ENCODE measurements at regions not wholly inside any gene's neighbourhood (a gene's known extent, or its start where the extent isn't known, plus 50 kb on each side); places are given as distances from the start of the nearest gene placed in this dataset.

DNA sequence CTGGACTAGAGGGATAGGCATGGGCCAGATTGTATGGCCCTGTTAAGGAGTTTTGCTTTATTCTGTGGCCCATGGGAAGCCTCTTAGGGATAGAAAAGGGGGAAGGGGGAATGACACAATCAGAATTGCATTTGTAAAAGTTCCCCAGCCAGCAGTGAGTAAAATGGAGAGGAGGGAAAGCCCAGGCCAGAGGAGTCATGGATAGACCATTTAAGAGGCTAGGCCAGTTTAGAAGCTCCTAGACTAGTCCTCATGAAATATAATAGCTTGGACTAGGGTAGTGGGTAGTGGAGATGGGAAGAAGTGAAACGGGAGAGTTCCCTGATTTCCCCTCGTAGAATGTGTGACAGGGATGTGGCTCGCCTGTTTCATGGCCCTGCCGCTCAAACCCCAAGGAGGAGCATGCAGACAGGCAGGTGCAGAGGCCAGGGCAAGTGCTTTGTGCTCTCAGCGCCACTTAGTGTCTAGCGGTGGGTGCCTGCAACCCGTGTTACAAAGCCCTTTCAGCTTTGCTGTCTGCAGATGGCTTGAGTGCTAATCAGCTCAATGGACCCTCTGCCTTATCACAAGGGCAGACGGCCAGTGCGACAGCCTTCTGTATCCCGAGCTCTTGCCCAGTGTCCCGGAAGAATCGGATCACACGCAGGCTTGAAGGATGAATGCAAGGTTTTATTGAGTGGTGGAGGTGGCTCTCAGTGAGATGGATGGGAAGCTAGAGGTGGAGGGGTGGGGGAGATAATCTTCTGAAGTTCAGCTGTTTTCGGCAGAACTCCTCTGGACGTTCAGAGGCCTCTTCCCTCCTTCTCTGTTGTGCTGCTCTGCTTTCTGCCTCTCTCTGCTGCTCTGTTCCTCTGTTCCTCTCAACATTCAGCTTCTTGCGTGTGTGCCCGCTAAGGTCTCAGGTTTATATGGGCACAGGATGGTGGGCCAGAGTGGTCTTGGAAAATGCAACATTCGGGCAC lies 141.1 kb downstream of the CEP57L1 start:
- TF ChIP-seq EZH2 (IDR thresholded peaks at IDR 0.05) (no peak), FOXP2 (optimal IDR thresholded peaks at IDR 0.05; ENCODE audit: control extremely low read depth, extremely low read length, insufficient read depth) (no peak), POLR2AphosphoS5 (IDR thresholded peaks at IDR 0.05; ENCODE audit: borderline replicate concordance, low read depth, low read length) (no peak)
- no peaks in the 10 kb centered on the region for H3K36me3 ChIP-seq (ENCODE audit: insufficient read depth, low read length)
- H3K9ac ChIP-seq (ENCODE audit: insufficient read length), result no peak overlapping the region
- H3K9me3 ChIP-seq (ENCODE audit: low read depth, low read length), result no peaks in the 10 kb centered on the region
- no peak overlapping the region for H3K27ac ChIP-seq
- no peak for DNase-seq (ENCODE audit: low read depth, low spot score)
- H3K4me3 ChIP-seq, result no peak overlapping the region

DNA sequence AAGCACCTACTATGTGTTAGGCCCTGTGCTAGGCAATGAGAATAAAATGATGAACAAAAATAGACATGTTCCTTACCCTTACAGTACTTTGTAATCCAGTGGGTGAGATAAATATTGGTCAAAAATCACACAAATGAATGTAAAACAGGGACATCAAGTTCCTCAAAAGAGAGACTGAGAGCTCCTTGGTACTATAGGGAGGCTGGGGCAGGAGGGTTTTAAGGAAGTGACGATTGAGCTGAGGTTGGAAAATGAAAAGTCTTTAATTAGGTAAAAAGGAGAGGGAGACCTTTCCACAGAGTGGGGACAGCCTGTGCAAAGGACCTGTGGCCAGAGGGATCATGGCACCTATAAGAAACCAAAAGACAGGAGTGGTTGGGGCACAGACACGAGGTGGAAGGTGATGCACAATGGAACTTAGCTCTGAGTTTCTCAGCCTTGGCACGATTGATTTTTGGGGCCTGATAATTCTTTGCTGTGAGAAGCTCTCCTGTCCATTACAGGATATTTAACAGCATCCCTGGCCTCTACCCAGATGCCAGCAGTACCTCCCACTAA lies 140.3 kb downstream of the CEP57L1 start:
- Histone ChIP-seq H3K9ac (ENCODE audit: insufficient read length) (no peak overlapping the region), H3K4me3 (no peak overlapping the region), H3K36me3 (ENCODE audit: insufficient read depth, low read length) (no peaks in the 10 kb centered on the region), H3K9me3 (ENCODE audit: low read depth, low read length) (no peaks in the 10 kb centered on the region), H3K27ac (no peak overlapping the region)
- no peak for DNase-seq (ENCODE audit: low read depth, low spot score)
- TF ChIP-seq POLR2AphosphoS5 (IDR thresholded peaks at IDR 0.05; ENCODE audit: borderline replicate concordance, low read depth, low read length) (no peak), FOXP2 (optimal IDR thresholded peaks at IDR 0.05; ENCODE audit: control extremely low read depth, extremely low read length, insufficient read depth) (no peak), EZH2 (IDR thresholded peaks at IDR 0.05) (no peak)

GRCh38 chr6:109230453-109230852 lies 135.1 kb downstream of the CEP57L1 start:
- H3K27ac ChIP-seq, result no peak overlapping the region
- DNase-seq (ENCODE audit: low read depth, low spot score), result no peak
- H3K9me3 ChIP-seq (ENCODE audit: low read depth, low read length), result no peaks in the 10 kb centered on the region
- no peak overlapping the region for H3K9ac ChIP-seq (ENCODE audit: insufficient read length)
- TF ChIP-seq EZH2 (IDR thresholded peaks at IDR 0.05), result no peak
- no peak for TF ChIP-seq POLR2AphosphoS5 (IDR thresholded peaks at IDR 0.05; ENCODE audit: borderline replicate concordance, low read depth, low read length)
- no peak for TF ChIP-seq FOXP2 (optimal IDR thresholded peaks at IDR 0.05; ENCODE audit: control extremely low read depth, extremely low read length, insufficient read depth)
- no peak overlapping the region for H3K4me3 ChIP-seq
- no peaks in the 10 kb centered on the region for H3K36me3 ChIP-seq (ENCODE audit: insufficient read depth, low read length)

DNA sequence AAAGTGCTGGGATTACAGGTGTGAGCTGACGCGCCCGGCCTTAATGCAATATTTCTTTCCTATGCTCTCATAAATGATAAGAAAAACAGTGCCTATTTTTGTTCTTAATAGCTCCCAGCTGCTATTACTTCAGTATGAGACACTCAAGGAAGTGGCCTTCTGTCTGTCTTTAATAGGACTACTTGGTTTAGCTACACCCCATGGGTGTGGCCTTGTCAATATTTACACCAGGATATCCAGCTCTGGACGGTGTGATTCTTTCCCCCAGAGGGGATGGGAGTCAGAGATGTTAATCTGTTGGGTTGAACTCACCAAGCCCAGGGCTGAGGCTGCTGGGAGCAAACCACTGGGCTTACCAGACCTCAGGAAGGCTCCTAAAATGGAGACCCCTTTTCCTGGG lies 134.2 kb downstream of the CEP57L1 start:
- H3K4me3 ChIP-seq, result no peak overlapping the region
- TF ChIP-seq POLR2AphosphoS5 (IDR thresholded peaks at IDR 0.05; ENCODE audit: borderline replicate concordance, low read depth, low read length) (no peak), FOXP2 (optimal IDR thresholded peaks at IDR 0.05; ENCODE audit: control extremely low read depth, extremely low read length, insufficient read depth) (no peak), EZH2 (IDR thresholded peaks at IDR 0.05) (no peak)
- no peaks in the 10 kb centered on the region for H3K36me3 ChIP-seq (ENCODE audit: insufficient read depth, low read length)
- no peak overlapping the region for H3K27ac ChIP-seq
- no peaks in the 10 kb centered on the region for H3K9me3 ChIP-seq (ENCODE audit: low read depth, low read length)
- no peak overlapping the region for H3K9ac ChIP-seq (ENCODE audit: insufficient read length)
- DNase-seq (ENCODE audit: low read depth, low spot score), result no peak

DNA sequence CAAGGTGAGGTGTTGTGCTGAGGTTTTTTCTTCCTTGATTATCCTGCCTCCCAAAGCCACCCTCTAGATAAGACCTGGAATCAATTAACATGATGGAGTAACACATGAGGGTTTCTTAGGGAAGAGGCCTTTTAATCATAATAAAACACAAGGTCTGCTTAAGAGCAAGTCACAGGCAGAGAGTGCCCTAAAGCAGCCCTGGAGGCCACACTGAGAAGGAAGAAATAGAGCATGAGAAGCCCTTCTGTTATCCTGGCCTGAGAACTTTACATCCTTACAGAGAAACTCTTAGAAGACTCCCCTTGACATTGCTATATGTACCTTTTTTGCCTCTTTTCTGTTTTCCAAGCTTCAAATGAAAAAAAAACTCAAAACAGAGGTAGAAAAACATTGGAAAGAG lies 132.3 kb downstream of the CEP57L1 start:
- DNase-seq (ENCODE audit: low read depth, low spot score), result no peak

DNA sequence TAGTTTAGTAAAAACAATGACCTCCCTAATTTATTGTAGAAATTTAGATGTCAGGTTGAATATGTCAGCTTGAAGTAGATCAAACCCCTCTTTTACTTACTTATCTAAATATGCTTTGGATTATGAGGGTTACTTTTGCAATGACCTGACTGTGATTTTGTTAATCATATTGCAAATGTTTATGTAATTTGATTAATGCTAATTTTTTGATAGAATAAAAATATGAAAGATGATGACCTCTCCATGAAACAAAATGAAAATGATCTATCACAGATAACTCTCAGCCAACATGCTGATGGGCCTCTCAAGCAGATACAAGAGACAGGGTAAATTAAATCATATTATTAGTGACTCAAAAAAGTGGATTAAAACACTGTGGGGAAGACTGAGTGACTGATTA lies 131.0 kb downstream of the CEP57L1 start:
- Histone ChIP-seq H3K9ac (ENCODE audit: insufficient read length) (no peak overlapping the region), H3K36me3 (ENCODE audit: insufficient read depth, low read length) (no peaks in the 10 kb centered on the region), H3K4me3 (no peak overlapping the region), H3K9me3 (ENCODE audit: low read depth, low read length) (no peaks in the 10 kb centered on the region), H3K27ac (no peak overlapping the region)
- no peak for DNase-seq (ENCODE audit: low read depth, low spot score)
- no peak for TF ChIP-seq POLR2AphosphoS5 (IDR thresholded peaks at IDR 0.05; ENCODE audit: borderline replicate concordance, low read depth, low read length)

More for the DNA sequence above, 132.3 kb downstream of the CEP57L1 start:
- no peak for TF ChIP-seq POLR2AphosphoS5 (IDR thresholded peaks at IDR 0.05; ENCODE audit: borderline replicate concordance, low read depth, low read length)
- no peak overlapping the region for H3K27ac ChIP-seq
- no peak overlapping the region for H3K9ac ChIP-seq (ENCODE audit: insufficient read length)
- no peaks in the 10 kb centered on the region for H3K9me3 ChIP-seq (ENCODE audit: low read depth, low read length)
- no peak overlapping the region for H3K4me3 ChIP-seq
- H3K36me3 ChIP-seq (ENCODE audit: insufficient read depth, low read length), result no peaks in the 10 kb centered on the region

- no peak for DNase-seq (ENCODE audit: low read depth, low spot score)
- no peak overlapping the region for H3K4me3 ChIP-seq
- H3K9me3 ChIP-seq (ENCODE audit: low read depth, low read length), result no peaks in the 10 kb centered on the region
- H3K36me3 ChIP-seq (ENCODE audit: insufficient read depth, low read length), result no peaks in the 10 kb centered on the region
- no peak overlapping the region for H3K27ac ChIP-seq
- no peak overlapping the region for H3K9ac ChIP-seq (ENCODE audit: insufficient read length)
- TF ChIP-seq EZH2 (IDR thresholded peaks at IDR 0.05) (no peak), POLR2AphosphoS5 (IDR thresholded peaks at IDR 0.05; ENCODE audit: borderline replicate concordance, low read depth, low read length) (no peak), FOXP2 (optimal IDR thresholded peaks at IDR 0.05; ENCODE audit: control extremely low read depth, extremely low read length, insufficient read depth) (no peak)
Observed at GRCh38 chr6:109225946-109226345, 130.6 kb downstream of the CEP57L1 start.

GRCh38 chr6:109224994-109225393 lies 129.7 kb downstream of the CEP57L1 start:
- no peaks in the 10 kb centered on the region for H3K36me3 ChIP-seq (ENCODE audit: insufficient read depth, low read length)
- no peaks in the 10 kb centered on the region for H3K9me3 ChIP-seq (ENCODE audit: low read depth, low read length)
- H3K27ac ChIP-seq, result no peak overlapping the region
- H3K4me3 ChIP-seq, result no peak overlapping the region
- no peak overlapping the region for H3K9ac ChIP-seq (ENCODE audit: insufficient read length)
- TF ChIP-seq POLR2AphosphoS5 (IDR thresholded peaks at IDR 0.05; ENCODE audit: borderline replicate concordance, low read depth, low read length) (no peak), FOXP2 (optimal IDR thresholded peaks at IDR 0.05; ENCODE audit: control extremely low read depth, extremely low read length, insufficient read depth) (no peak), EZH2 (IDR thresholded peaks at IDR 0.05) (no peak)
- no peak for DNase-seq (ENCODE audit: low read depth, low spot score)

All from SK-N-MC (cell line).